Kidney (tissue), 13 donors: ENCODE measurements at regions not wholly inside any gene's neighbourhood (a gene's known extent, or its start where the extent isn't known, plus 50 kb on each side); places are given as distances from the start of the nearest gene placed in this dataset.

Experiments used
- DNase-seq, 5 donors: peaks; one replicate each; pipeline ENCODE4 v3.0.0-alpha.2; 2013 to 2020
- FAIRE-seq: peaks from 2 replicates; lab custom pipeline; 2012; peaks lifted over from hg19 to GRCh38; lab: Jason Lieb, UNC
- H3K27ac ChIP-seq, 2 donors: one replicate each; pipeline ENCODE4 v1.7.0; 2013; ENCODE audit warnings: low read depth in 2 of 2, low read length in 2 of 2, inconsistent platforms in 1 of 2
- H3K27me3 ChIP-seq: one replicate; pipeline ENCODE4 v1.7.1; 2013; ENCODE audit warnings: low read length, inconsistent platforms; ENCODE audit not compliant: control insufficient read depth, insufficient read depth
- H3K36me3 ChIP-seq, 3 donors: one replicate each; pipeline versions ENCODE4 v1.7.0 to v1.7.1; 2013; ENCODE audit warnings: low read length in 3 of 3, control low read depth in 1 of 3, inconsistent platforms in 1 of 3; ENCODE audit not compliant: insufficient read depth in 3 of 3, control insufficient read depth in 2 of 3
- H3K4me1 ChIP-seq, 3 donors: one replicate each; pipeline versions ENCODE4 v1.7.0 to v1.7.1; 2013; ENCODE audit warnings: low read length in 3 of 3, inconsistent platforms in 1 of 3, low read depth in 1 of 3; ENCODE audit not compliant: control insufficient read depth in 2 of 3, insufficient read depth in 2 of 3
- H3K4me3 ChIP-seq, 3 donors: one replicate each; pipeline versions ENCODE4 v1.7.0 to v1.8.1; 2013; ENCODE audit warnings: low read length in 3 of 3, control low read depth in 1 of 3, inconsistent platforms in 1 of 3
- H3K9ac ChIP-seq, 3 donors: one replicate each; pipeline versions ENCODE4 v1.7.0 to v1.7.1; 2013; ENCODE audit warnings: low read length in 3 of 3, control low read depth in 1 of 3, inconsistent platforms in 1 of 3
- H3K9me3 ChIP-seq, 3 donors: one replicate each; pipeline versions ENCODE4 v1.7.0 to v1.7.1; 2013; ENCODE audit warnings: low read length in 3 of 3, control low read depth in 1 of 3, inconsistent platforms in 1 of 3; ENCODE audit not compliant: control insufficient read depth in 2 of 3, insufficient read depth in 1 of 3
- CTCF ChIP-seq: IDR thresholded peaks from 3 replicates; pipeline ENCODE4 v1.5.1; 2012; ENCODE audit warnings: mild to moderate bottlenecking, moderate library complexity, borderline replicate concordance; ENCODE audit not compliant: insufficient read depth; ENCODE audit errors: extremely low read depth
- intact Hi-C: fragments of 100-400 bp; cut with DNase I; formaldehyde crosslinking; loops from one replicate; pipeline ENCODE4 v1.11.1; 2022
- donor health status: control.
- donor health status: control.
- donor health status: control.
- donor health status: control.
- donor health status: control.
- donor health status: DM: yes; HTN: yes; CAD: no.
- donor health status: Normal renal cell carcinoma (clear cell type).

GRCh38 chr10:76666891-76667290 lies 970.7 kb downstream of the KCNMA1 start:
- H3K4me1 ChIP-seq = no peaks in the 10 kb centered on the region
- no peaks in the 10 kb centered on the region for H3K9me3 ChIP-seq
- H3K36me3 ChIP-seq = no peaks in the 10 kb centered on the region
- intact Hi-C loops = no loop called here
- H3K4me3 ChIP-seq = no peak overlapping the region
- no peak for DNase-seq
- no peak overlapping the region for H3K27ac ChIP-seq
- FAIRE-seq = no peak
- TF ChIP-seq CTCF = no peak
- H3K9ac ChIP-seq = no peak overlapping the region
- H3K27me3 ChIP-seq = no peaks in the 10 kb centered on the region

GRCh38 chr10:76665029-76665428 lies 972.6 kb downstream of the KCNMA1 start:
- no peak for TF ChIP-seq CTCF
- no peak overlapping the region for H3K27ac ChIP-seq
- FAIRE-seq = no peak

GRCh38 chr10:76657337-76658012 lies 980.1 kb downstream of the KCNMA1 start:
- FAIRE-seq (no peak), DNase-seq (no peak)
- Histone ChIP-seq H3K4me1 (no peaks in the 10 kb centered on the region), H3K27me3 (no peaks in the 10 kb centered on the region), H3K9ac (no peak overlapping the region), H3K36me3 (no peaks in the 10 kb centered on the region), H3K9me3 (no peaks in the 10 kb centered on the region), H3K4me3 (no peak overlapping the region), H3K27ac (no peak overlapping the region)
- intact Hi-C loops = no loop called here
- TF ChIP-seq CTCF = no peak

More at GRCh38 chr10:76665029-76665428, 972.6 kb downstream of the KCNMA1 start:
- no peak for DNase-seq
- H3K27me3 ChIP-seq = no peaks in the 10 kb centered on the region
- H3K4me3 ChIP-seq = no peak overlapping the region
- H3K36me3 ChIP-seq = no peaks in the 10 kb centered on the region
- no peaks in the 10 kb centered on the region for H3K4me1 ChIP-seq
- H3K9ac ChIP-seq = no peak overlapping the region
- intact Hi-C loops = no loop called here
- no peaks in the 10 kb centered on the region for H3K9me3 ChIP-seq

GRCh38 chr10:76651154-76651553 lies 986.5 kb downstream of the KCNMA1 start:
- no peak overlapping the region for H3K9ac ChIP-seq
- FAIRE-seq (no peak), DNase-seq (no peak)
- H3K4me3 ChIP-seq = no peak overlapping the region
- no peaks in the 10 kb centered on the region for H3K27me3 ChIP-seq
- H3K9me3 ChIP-seq = no peaks in the 10 kb centered on the region
- intact Hi-C loops = no loop called here
- no peaks in the 10 kb centered on the region for H3K36me3 ChIP-seq
- TF ChIP-seq CTCF = no peak
- no peaks in the 10 kb centered on the region for H3K4me1 ChIP-seq
- H3K27ac ChIP-seq = no peak overlapping the region
